OCI-LY1 (cell line): ENCODE measurements at regions not wholly inside any gene's neighbourhood (a gene's known extent, or its start where the extent isn't known, plus 50 kb on each side); places are given as distances from the start of the nearest gene placed in this dataset.

Source experiments
- CTCF ChIP-seq: fragments of 200-600 bp; sonication (generic), shearing (Covaris generic); IDR thresholded peaks from 2 replicates; pipeline ENCODE4 v1.5.1; 2017; ENCODE audit warnings: mild to moderate bottlenecking, antibody characterized with exemption, low read length, moderate library complexity, mixed read lengths
- EZH2 ChIP-seq: fragments of 200-600 bp; sonication (generic), shearing (Covaris generic); IDR thresholded peaks from 2 replicates; pipeline ENCODE4 v1.8.0; 2017; ENCODE audit warnings: borderline replicate concordance, mixed run types, mild to moderate bottlenecking, antibody characterized with exemption, low read length, moderate library complexity, mixed read lengths

- TF ChIP-seq CTCF (no peak), EZH2 (no peak)
Measured at GRCh38 chr14:61891810-61892209, 129.6 kb downstream of the SNAPC1 start.
